ENCODE measurements at regions not wholly inside any gene's neighbourhood (a gene's known extent, or its start where the extent isn't known, plus 50 kb on each side); places are given as distances from the start of the nearest gene placed in this dataset.

DNA sequence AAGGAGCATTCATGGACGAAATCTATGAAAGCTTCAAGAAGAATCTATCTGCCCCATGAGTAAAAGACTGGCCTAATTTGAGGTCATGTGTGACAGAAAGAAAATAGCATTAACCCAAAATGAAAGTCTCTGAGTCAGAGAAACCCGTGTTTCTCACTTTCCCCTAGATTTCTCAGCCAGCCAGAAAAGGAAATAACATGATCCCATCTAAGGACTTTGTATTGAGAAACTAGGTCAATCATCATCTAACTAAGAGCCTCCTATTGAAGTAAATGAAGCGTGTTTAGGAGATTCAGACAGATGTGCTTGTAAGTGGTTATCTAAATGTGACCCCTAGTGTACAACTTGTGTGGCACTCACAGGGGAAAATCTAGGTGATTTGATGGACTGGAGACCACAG is 77.3 kb upstream of the ZNF366 start:
- no peaks in the 10 kb centered on the region for H3K79me2 ChIP-seq (ENCODE audit: control insufficient read depth, insufficient read depth, low read length)
- no peak for FAIRE-seq
- ChIA-PET POLR2A (no interaction called here), CTCF (ENCODE audit: low intra/inter-chr PET ratio) (interaction anchor here (0.7 kb wide), 1 partner anchor 1328 kb away, joined by 3 read pairs; no protein-coding TSS in a partner anchor)
- H4K20me1 ChIP-seq (replicated peaks; ENCODE audit: control insufficient read depth, insufficient read depth, low read length) = no peaks in the 10 kb centered on the region
- in situ Hi-C loops (cut with MboI) (no loop called here), intact Hi-C loops (cut with micrococcal nuclease) (loop anchor here (1.0 kb wide), 1 partner anchor 218 kb away; no protein-coding TSS in a partner anchor)
- H2AFZ ChIP-seq (ENCODE audit: low read depth, low read length) = peak overlapping the region; percentile 42; the same call in 1 of the 2 replicates
- no peak overlapping the region for H3K9ac ChIP-seq (ENCODE audit: insufficient read depth in 1 of 2, low read depth in 2 of 2, low read length in 2 of 2)
- WGBS (ENCODE audit: insufficient coverage, low coverage, missing lambda C conversion rate) = 36% methylated on average over 3 of the region's 3 CpGs
- peaks cover 0 to 18% of the 10 kb centered on the region in 2 experiments; a peak in 3 of 5 replicates for H3K4me1 ChIP-seq (replicated peaks in 1 of 2; ENCODE audit: control insufficient read depth in 2 of 2, insufficient read depth in 2 of 2, low read length in 2 of 2)
- BruUV-seq (replicated peaks) = no TSS peak
- no peak overlapping the region for H3K4me2 ChIP-seq (ENCODE audit: insufficient read depth, low read length)
- no peaks in the 10 kb centered on the region for H3K9me1 ChIP-seq (ENCODE audit: control insufficient read depth, insufficient read depth, low read length)
- no peak overlapping the region for H3K4me3 ChIP-seq
- peak; percentile 68; the same call in 2 of the 3 replicates for ATAC-seq
- no peaks in the 10 kb centered on the region for H3K36me3 ChIP-seq (ENCODE audit: control insufficient read depth, insufficient read depth, low read length)
- H3K27me3 ChIP-seq (ENCODE audit: control insufficient read depth in 2 of 2, insufficient read depth in 2 of 2, low read length in 2 of 2) = no peaks in the 10 kb centered on the region
- peak in 2 of 4 experiments; percentile 17 to 29 for DNase-seq (ENCODE audit: extremely low read depth in 1 of 4, low spot score in 3 of 4)
- H3K27ac ChIP-seq (ENCODE audit: extremely low read depth, low read depth, low read length) = no peak overlapping the region
- H3K9me3 ChIP-seq (replicated peaks; ENCODE audit: control insufficient read depth, insufficient read depth, low read depth, low read length) = no peaks in the 10 kb centered on the region
- no peak for TF ChIP-seq ARHGAP35 (IDR thresholded peaks at IDR 0.05; ENCODE audit: partially characterized antibody)
- TF ChIP-seq EP300 (IDR thresholded peaks at IDR 0.05; ENCODE audit: low read length) = no peak
- TF ChIP-seq ELF4 (CRISPR knock-in tag; IDR thresholded peaks at IDR 0.05) = no peak
- TF ChIP-seq MED1 (CRISPR knock-in tag; IDR thresholded peaks at IDR 0.05; ENCODE audit: borderline replicate concordance) = no peak
- TF ChIP-seq MCM3 (IDR thresholded peaks at IDR 0.05) = no peak
- no peak for TF ChIP-seq KHSRP (IDR thresholded peaks at IDR 0.05)
- TF ChIP-seq RAD21 (CRISPR knock-in tag; conservative IDR thresholded peaks at IDR 0.05 in 1 of 2, IDR thresholded peaks at IDR 0.05 in 1 of 2) = peak; percentile 31 to 62; a peak in 2 of 4 replicates
- TF ChIP-seq, protein P1, sequence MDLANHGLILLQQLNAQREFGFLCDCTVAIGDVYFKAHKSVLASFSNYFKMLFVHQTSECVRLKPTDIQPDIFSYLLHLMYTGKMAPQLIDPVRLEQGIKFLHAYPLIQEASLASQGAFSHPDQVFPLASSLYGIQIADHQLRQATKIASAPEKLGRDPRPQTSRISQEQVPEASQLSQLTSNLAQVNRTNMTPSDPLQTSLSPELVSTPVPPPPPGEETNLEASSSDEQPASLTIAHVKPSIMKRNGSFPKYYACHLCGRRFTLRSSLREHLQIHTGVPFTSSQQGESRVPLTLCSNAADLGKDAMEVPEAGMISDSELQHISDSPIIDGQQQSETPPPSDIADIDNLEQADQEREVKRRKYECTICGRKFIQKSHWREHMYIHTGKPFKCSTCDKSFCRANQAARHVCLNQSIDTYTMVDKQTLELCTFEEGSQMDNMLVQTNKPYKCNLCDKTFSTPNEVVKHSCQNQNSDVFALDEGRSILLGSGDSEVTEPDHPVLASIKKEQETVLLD (IDR thresholded peaks at IDR 0.05) = no peak
- peak; percentile 46 for TF ChIP-seq REST (IDR thresholded peaks at IDR 0.05; ENCODE audit: borderline replicate concordance)
- no peak for TF ChIP-seq REST (CRISPR knock-in tag; IDR thresholded peaks at IDR 0.05; ENCODE audit: low read depth)
- no peak for TF ChIP-seq MLX (CRISPR knock-in tag; conservative IDR thresholded peaks at IDR 0.05)
- TF ChIP-seq KLF13 (tag; IDR thresholded peaks at IDR 0.05; ENCODE audit: borderline replicate concordance, low read depth) = no peak
